DND-41 (cell line): ENCODE measurements at regions not wholly inside any gene's neighbourhood (a gene's known extent, or its start where the extent isn't known, plus 50 kb on each side); places are given as distances from the start of the nearest gene placed in this dataset.

Experiments
- ATAC-seq: fragments of 200-7000 bp; cut with Tn5 transposase; 3 replicates; pipeline ENCODE4 v1.9.1; 2021; ENCODE audit warnings: low read depth; ENCODE audit not compliant: insufficient read depth
- DNase-seq: peaks from one replicate; pipeline ENCODE4 v3.0.0-alpha.2; 2020
- H2AFZ ChIP-seq: 2 replicates; pipeline ENCODE4 v1.6.0; 2012; ENCODE audit warnings: low read depth, low read length
- H3K27ac ChIP-seq: 2 replicates; pipeline ENCODE4 v1.5.1; 2012; ENCODE audit warnings: low read length, inconsistent platforms
- H3K27me3 ChIP-seq: fragments of 200-600 bp; sonication (generic); 2 replicates; pipeline ENCODE4 v1.6.0; 2012; ENCODE audit warnings: low read length, mild to moderate bottlenecking, inconsistent platforms; ENCODE audit not compliant: insufficient read depth, poor library complexity
- H3K36me3 ChIP-seq: 2 replicates; pipeline ENCODE4 v1.5.1; 2012; ENCODE audit warnings: low read length, inconsistent platforms; ENCODE audit not compliant: insufficient read depth
- H3K4me1 ChIP-seq: 2 replicates; pipeline ENCODE4 v1.5.1; 2012; ENCODE audit warnings: mild to moderate bottlenecking, low read length; ENCODE audit not compliant: insufficient read depth
- H3K4me2 ChIP-seq: 2 replicates; pipeline ENCODE4 v1.6.0; 2012; ENCODE audit warnings: mild to moderate bottlenecking, moderate library complexity, low read length, inconsistent platforms; ENCODE audit not compliant: insufficient read depth
- H3K4me3 ChIP-seq, 2 experiments: fragments of 200-600 bp in 1 of 2; shearing (Covaris generic) in 1 of 2; 2 replicates each; pipeline ENCODE4 v1.5.1; 2012 to 2016; ENCODE audit warnings: inconsistent platforms in 2 of 2, low read length in 2 of 2, mild to moderate bottlenecking in 2 of 2, low read depth in 1 of 2, moderate library complexity in 1 of 2
- H3K79me2 ChIP-seq: 2 replicates; pipeline ENCODE4 v1.6.0; 2012; ENCODE audit warnings: low read length, inconsistent platforms; ENCODE audit not compliant: insufficient read depth
- H3K9ac ChIP-seq: 2 replicates; pipeline ENCODE4 v1.6.0; 2012; ENCODE audit warnings: low read depth, mild to moderate bottlenecking, inconsistent platforms, low read length, moderate library complexity
- H3K9me3 ChIP-seq: 2 replicates; pipeline ENCODE4 v1.5.1; 2012; ENCODE audit warnings: low read length, moderate library complexity, mild to moderate bottlenecking, inconsistent platforms; ENCODE audit not compliant: insufficient read depth, severe bottlenecking
- H4K20me1 ChIP-seq: 2 replicates; pipeline ENCODE4 v1.6.0; 2012; ENCODE audit warnings: low read length; ENCODE audit not compliant: insufficient read depth
- CTCF ChIP-seq: IDR thresholded peaks from 2 replicates; pipeline ENCODE4 v1.5.1; 2012; ENCODE audit warnings: borderline replicate concordance, low read length, moderate library complexity, mild to moderate bottlenecking; ENCODE audit not compliant: poor library complexity, severe bottlenecking; ENCODE audit errors: extremely low read depth
- EZH2 ChIP-seq: IDR thresholded peaks from 3 replicates; pipeline ENCODE4 v1.6.1; 2012; ENCODE audit warnings: borderline replicate concordance, low read depth, mild to moderate bottlenecking, moderate library complexity, low read length, inconsistent platforms; ENCODE audit not compliant: severe bottlenecking

GRCh38 chr21:37974081-37974480 is 57.8 kb upstream of the KCNJ6 start:
- TF ChIP-seq EZH2 (no peak), CTCF (no peak)
- peaks cover 25% of the 10 kb centered on the region for H3K27me3 ChIP-seq
- no peak for ATAC-seq
- no peaks in the 10 kb centered on the region for H3K79me2 ChIP-seq
- H3K27ac ChIP-seq: no peak overlapping the region
- no peak for DNase-seq
- H4K20me1 ChIP-seq: no peaks in the 10 kb centered on the region
- no peaks in the 10 kb centered on the region for H3K4me1 ChIP-seq
- H3K9me3 ChIP-seq: no peaks in the 10 kb centered on the region
- no peak overlapping the region for H3K4me3 ChIP-seq
- H3K36me3 ChIP-seq: no peaks in the 10 kb centered on the region
- no peak overlapping the region for H3K9ac ChIP-seq
- H2AFZ ChIP-seq: no peak overlapping the region
- no peak overlapping the region for H3K4me2 ChIP-seq

GRCh38 chr21:37982496-37983318 is 66.5 kb upstream of the KCNJ6 start:
- no peak overlapping the region for H3K27ac ChIP-seq
- H4K20me1 ChIP-seq: no peaks in the 10 kb centered on the region
- TF ChIP-seq CTCF: no peak
- no peak for TF ChIP-seq EZH2
- no peak for ATAC-seq
- no peaks in the 10 kb centered on the region for H3K79me2 ChIP-seq
- H2AFZ ChIP-seq: no peak overlapping the region
- no peaks in the 10 kb centered on the region for H3K4me1 ChIP-seq
- H3K9ac ChIP-seq: no peak overlapping the region
- H3K9me3 ChIP-seq: no peaks in the 10 kb centered on the region
- H3K4me2 ChIP-seq: no peak overlapping the region
- H3K27me3 ChIP-seq: peaks cover 3% of the 10 kb centered on the region
- no peak overlapping the region for H3K4me3 ChIP-seq
- no peak for DNase-seq
- no peaks in the 10 kb centered on the region for H3K36me3 ChIP-seq

- H3K9me3 ChIP-seq: no peaks in the 10 kb centered on the region
- ATAC-seq: no peak
- H3K9ac ChIP-seq: no peak overlapping the region
- H4K20me1 ChIP-seq: no peaks in the 10 kb centered on the region
- TF ChIP-seq CTCF (no peak), EZH2 (no peak)
- DNase-seq: no peak
- no peaks in the 10 kb centered on the region for H3K4me1 ChIP-seq
- no peaks in the 10 kb centered on the region for H3K36me3 ChIP-seq
- peaks cover 3% of the 10 kb centered on the region for H3K27me3 ChIP-seq
- H2AFZ ChIP-seq: no peak overlapping the region
- H3K4me2 ChIP-seq: no peak overlapping the region
- no peak overlapping the region for H3K4me3 ChIP-seq
- no peak overlapping the region for H3K27ac ChIP-seq
- H3K79me2 ChIP-seq: no peaks in the 10 kb centered on the region
Observed at GRCh38 chr21:37983336-37984095, 67.3 kb upstream of the KCNJ6 start.
